K562 (cell line): ENCODE measurements at regions not wholly inside any gene's neighbourhood (a gene's known extent, or its start where the extent isn't known, plus 50 kb on each side); places are given as distances from the start of the nearest gene placed in this dataset.

Experiments used
- CTCF ChIP-seq, 3 experiments: IDR thresholded peaks in 2 of 3; conservative IDR thresholded peaks in 1 of 3; 2 replicates each; pipeline ENCODE4 v1.5.1; 2011 to 2012; ENCODE audit warnings: low read length in 3 of 3, mild to moderate bottlenecking in 3 of 3, control low read depth in 2 of 3, improper control_type of control experiment in 1 of 3, inconsistent platforms in 1 of 3, low read depth in 1 of 3, mixed read lengths in 1 of 3, moderate library complexity in 1 of 3; ENCODE audit not compliant: insufficient read depth in 2 of 3
- CTCFL ChIP-seq: IDR thresholded peaks from 2 replicates; pipeline ENCODE4 v1.6.1; 2011; ENCODE audit warnings: borderline replicate concordance, low read depth, mild to moderate bottlenecking, moderate library complexity, low read length; ENCODE audit not compliant: insufficient read depth, poor library complexity, severe bottlenecking
- DNMT1 ChIP-seq: fragments of 450-650 bp; IDR thresholded peaks from 2 replicates; pipeline ENCODE4 v1.6.1; 2016; ENCODE audit warnings: antibody characterized with exemption, mild to moderate bottlenecking
- HNRNPL ChIP-seq: fragments of 200-400 bp; formaldehyde crosslinking; IDR thresholded peaks from 2 replicates; pipeline ENCODE4 v1.6.1; 2017; ENCODE audit warnings: low read depth, mild to moderate bottlenecking, low read length
- KHSRP ChIP-seq: fragments of 450-650 bp; IDR thresholded peaks from 2 replicates; pipeline ENCODE4 v1.6.1; 2017
- MTA3 ChIP-seq: fragments of 450-650 bp; formaldehyde crosslinking; IDR thresholded peaks from 2 replicates; pipeline ENCODE4 v1.6.1; 2017; ENCODE audit warnings: mild to moderate bottlenecking, borderline replicate concordance
- NCOA1 ChIP-seq: fragments of 450-650 bp; IDR thresholded peaks from 2 replicates; pipeline ENCODE4 v1.6.1; 2016; ENCODE audit warnings: low read depth
- POLR2A ChIP-seq: fragments of 450-650 bp; conservative IDR thresholded peaks from 2 replicates; pipeline ENCODE4 v1.6.1; 2016
- REST ChIP-seq, 2 experiments: fragments of 450-650 bp; formaldehyde crosslinking in 1 of 2; IDR thresholded peaks; 2 replicates each; pipeline versions ENCODE4 v1.4.0 to v1.6.1; 2014 to 2020; ENCODE audit warnings: mild to moderate bottlenecking in 2 of 2, borderline replicate concordance in 1 of 2, low read depth in 1 of 2

GRCh38 chr6:147711476-147711875, 203.0 kb downstream of the SAMD5 start:
- TF ChIP-seq NCOA1, result no peak
- no peak for TF ChIP-seq DNMT1
- no peak for TF ChIP-seq REST (IDR thresholded peaks at IDR 0.05; ENCODE audit: borderline replicate concordance)
- TF ChIP-seq REST (CRISPR knock-in tag; IDR thresholded peaks at IDR 0.05; ENCODE audit: low read depth), result no peak
- no peak for TF ChIP-seq MTA3
- TF ChIP-seq KHSRP, result no peak
- TF ChIP-seq POLR2A, result no peak
- TF ChIP-seq HNRNPL, result no peak
- no peak for TF ChIP-seq CTCF (IDR thresholded peaks at IDR 0.05 in 2 of 3, conservative IDR thresholded peaks at IDR 0.05 in 1 of 3; ENCODE audit: insufficient read depth in 2 of 3, low read depth in 1 of 3, low read length in 3 of 3)
- TF ChIP-seq CTCFL, result no peak
